ENCODE measurements at regions not wholly inside any gene's neighbourhood (a gene's known extent, or its start where the extent isn't known, plus 50 kb on each side); places are given as distances from the start of the nearest gene placed in this dataset.
A peak's percentile ranks its signal among the peaks of the same experiment; 100 is the strongest.
"Not testable (repeated sequence)": the region's sequence is repeated elsewhere in the genome, so short reads cannot be mapped to it uniquely, and the experiment has no call there.

DNA sequence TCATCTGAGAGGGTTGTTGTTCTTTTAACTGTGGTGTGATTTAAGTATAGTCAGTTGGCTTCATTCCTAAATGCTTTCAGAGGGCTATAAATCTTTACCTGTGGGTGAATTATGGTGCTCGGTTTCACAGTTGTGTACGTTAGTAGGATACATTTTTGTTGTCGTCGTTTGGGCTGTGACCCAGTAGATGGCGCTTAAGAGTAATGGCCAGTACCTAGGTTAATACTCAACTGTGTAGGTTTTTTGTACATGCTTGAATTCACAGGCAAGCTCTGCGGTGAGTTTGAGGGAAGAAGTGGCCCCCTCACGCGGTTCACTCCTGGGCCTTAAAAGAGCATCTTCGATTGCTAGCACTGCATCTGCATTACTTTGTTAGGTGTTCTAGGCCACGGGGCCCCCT lies 571.7 kb upstream of the TGIF2LX start:
- H3K4me2 ChIP-seq (ENCODE audit: low read length); H3K9me3 ChIP-seq (ENCODE audit: low read length); H3K4me3 ChIP-seq (ENCODE audit: low read length); H3K79me2 ChIP-seq (ENCODE audit: low read length); BruUV-seq (replicated peaks); H2AFZ ChIP-seq (ENCODE audit: low read length); intact Hi-C loops (cut with micrococcal nuclease); H3F3A ChIP-seq (ENCODE audit: low read length, unreplicated experiment); POLR2A ChIA-PET (ENCODE audit: unreplicated experiment); H3K27ac ChIP-seq (ENCODE audit: low read length); H4K20me1 ChIP-seq (ENCODE audit: low read length); H3K9ac ChIP-seq (ENCODE audit: low read length); CTCF ChIA-PET; H3K27me3 ChIP-seq (ENCODE audit: low read length); H3K9me2 ChIP-seq (replicated peaks; ENCODE audit: low read length); H3K4me1 ChIP-seq (ENCODE audit: insufficient read depth, low read length); H3K36me3 ChIP-seq (ENCODE audit: low read depth, low read length): not testable (repeated sequence)
- DNase-seq = peak; percentile 22
- ATAC-seq = peak; percentile 76

DNA sequence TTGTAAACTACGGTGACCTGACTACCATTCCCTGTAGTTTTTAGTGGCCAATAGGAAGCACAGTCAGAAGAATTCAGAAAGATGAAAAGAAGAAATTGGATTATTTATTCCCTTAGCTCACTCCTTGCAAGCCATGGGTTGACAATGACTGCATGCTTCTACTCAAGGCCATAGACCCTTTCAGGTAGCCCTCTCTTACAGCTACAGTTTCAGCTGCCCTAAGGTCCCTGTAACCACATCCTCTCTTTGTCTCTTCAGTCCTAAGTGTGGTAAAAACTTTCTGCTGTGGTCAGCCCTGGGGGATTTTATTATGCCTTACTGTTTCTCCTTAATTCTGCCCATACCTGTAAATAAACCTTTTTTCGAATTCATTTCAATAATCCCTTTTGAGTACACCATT lies 551.8 kb upstream of the TGIF2LX start:
- POLR2A ChIA-PET (ENCODE audit: unreplicated experiment); intact Hi-C loops (cut with micrococcal nuclease): not testable (repeated sequence)

DNA sequence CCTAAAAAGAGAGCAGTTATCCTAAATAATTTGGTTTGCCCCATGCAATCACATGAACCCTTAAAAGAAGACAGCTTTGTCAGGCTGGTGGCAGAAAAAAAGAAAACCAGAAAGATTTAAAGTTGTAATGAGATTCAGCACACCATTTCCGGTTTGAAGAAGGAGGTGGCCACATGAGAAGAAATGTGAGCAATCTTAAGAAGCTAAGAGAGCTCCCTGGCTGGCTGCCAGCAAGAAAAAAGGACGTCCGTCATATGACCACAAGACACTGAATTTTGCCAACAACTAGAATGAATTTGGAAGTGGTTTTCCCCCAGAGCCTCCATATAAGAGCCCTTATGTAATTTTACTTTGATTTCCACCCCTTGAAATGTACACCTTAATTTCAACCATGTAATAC lies 528.7 kb upstream of the TGIF2LX start:
- H3F3A ChIP-seq (ENCODE audit: low read length, unreplicated experiment); BruUV-seq (replicated peaks); POLR2A ChIA-PET (ENCODE audit: unreplicated experiment); H3K4me3 ChIP-seq (ENCODE audit: low read length); intact Hi-C loops (cut with micrococcal nuclease); CTCF ChIA-PET; H3K27me3 ChIP-seq (ENCODE audit: low read length); H3K9ac ChIP-seq (ENCODE audit: low read length); H3K36me3 ChIP-seq (ENCODE audit: low read depth, low read length); DNase-seq; H4K20me1 ChIP-seq (ENCODE audit: low read length); H3K9me2 ChIP-seq (replicated peaks; ENCODE audit: low read length); H3K4me1 ChIP-seq (ENCODE audit: insufficient read depth, low read length); ATAC-seq; H2AFZ ChIP-seq (ENCODE audit: low read length); H3K9me3 ChIP-seq (ENCODE audit: low read length); H3K79me2 ChIP-seq (ENCODE audit: low read length); H3K27ac ChIP-seq (ENCODE audit: low read length); H3K4me2 ChIP-seq (ENCODE audit: low read length): not testable (repeated sequence)

More for the DNA sequence above, 551.8 kb upstream of the TGIF2LX start:
- H3K9ac ChIP-seq (ENCODE audit: low read length); H3K27me3 ChIP-seq (ENCODE audit: low read length); H3K4me1 ChIP-seq (ENCODE audit: insufficient read depth, low read length); H3K4me2 ChIP-seq (ENCODE audit: low read length); H3K4me3 ChIP-seq (ENCODE audit: low read length); CTCF ChIA-PET; ATAC-seq; DNase-seq; H3K9me2 ChIP-seq (replicated peaks; ENCODE audit: low read length); H3K27ac ChIP-seq (ENCODE audit: low read length); H3K79me2 ChIP-seq (ENCODE audit: low read length); H3K36me3 ChIP-seq (ENCODE audit: low read depth, low read length); BruUV-seq (replicated peaks); H3F3A ChIP-seq (ENCODE audit: low read length, unreplicated experiment); H3K9me3 ChIP-seq (ENCODE audit: low read length); H4K20me1 ChIP-seq (ENCODE audit: low read length); H2AFZ ChIP-seq (ENCODE audit: low read length): not testable (repeated sequence)

DNA sequence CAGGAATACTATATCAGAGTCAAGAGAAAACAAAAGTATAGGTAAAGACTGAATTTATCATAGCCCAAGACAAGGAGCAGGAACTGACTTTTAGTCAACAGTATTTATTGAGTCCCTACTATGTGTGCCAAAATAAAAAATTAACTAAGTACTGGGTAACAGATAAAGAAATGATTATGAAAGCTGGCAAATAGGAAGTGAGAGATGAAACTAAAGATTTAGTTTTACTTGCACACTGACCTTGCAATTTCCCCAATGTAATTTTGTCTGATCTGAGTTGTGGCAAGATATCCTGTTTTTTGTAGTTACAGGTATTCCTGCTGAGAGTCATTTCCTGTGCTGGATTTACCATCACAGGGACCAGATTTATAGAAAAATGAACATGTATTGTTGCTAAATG lies 518.9 kb upstream of the TGIF2LX start:
- H3K9me2 ChIP-seq (replicated peaks; ENCODE audit: low read length); H3K36me3 ChIP-seq (ENCODE audit: low read depth, low read length); DNase-seq; BruUV-seq (replicated peaks); H3K79me2 ChIP-seq (ENCODE audit: low read length); POLR2A ChIA-PET (ENCODE audit: unreplicated experiment); H3K4me1 ChIP-seq (ENCODE audit: insufficient read depth, low read length); ATAC-seq; CTCF ChIA-PET; H3K4me2 ChIP-seq (ENCODE audit: low read length); H3K27ac ChIP-seq (ENCODE audit: low read length); H3K27me3 ChIP-seq (ENCODE audit: low read length); H3K9me3 ChIP-seq (ENCODE audit: low read length); H3K9ac ChIP-seq (ENCODE audit: low read length); H2AFZ ChIP-seq (ENCODE audit: low read length); H4K20me1 ChIP-seq (ENCODE audit: low read length); intact Hi-C loops (cut with micrococcal nuclease); H3F3A ChIP-seq (ENCODE audit: low read length, unreplicated experiment); H3K4me3 ChIP-seq (ENCODE audit: low read length): not testable (repeated sequence)

DNA sequence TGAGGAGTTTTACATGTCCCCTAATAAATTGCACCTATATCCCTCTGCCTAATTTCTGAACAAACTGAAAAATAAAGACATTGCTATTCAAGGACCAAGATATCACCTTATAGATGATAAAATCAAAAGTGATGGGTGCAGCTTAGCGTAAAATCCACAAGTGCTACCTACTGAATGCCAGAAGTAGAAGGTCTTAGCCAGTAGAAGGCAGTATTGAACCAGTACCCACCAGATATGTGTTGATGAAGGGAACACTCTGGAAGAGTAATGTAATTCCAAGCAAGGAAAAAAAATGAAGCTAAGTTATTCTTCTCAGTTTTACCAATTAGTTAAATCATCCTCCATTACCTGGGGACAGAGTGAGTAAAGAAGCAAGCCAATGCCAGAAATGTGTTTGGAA lies 516.6 kb upstream of the TGIF2LX start:
- H3F3A ChIP-seq (ENCODE audit: low read length, unreplicated experiment); CTCF ChIA-PET; ATAC-seq; H3K4me2 ChIP-seq (ENCODE audit: low read length); H3K4me3 ChIP-seq (ENCODE audit: low read length); H3K27me3 ChIP-seq (ENCODE audit: low read length); intact Hi-C loops (cut with micrococcal nuclease); H3K9me3 ChIP-seq (ENCODE audit: low read length); BruUV-seq (replicated peaks); H3K27ac ChIP-seq (ENCODE audit: low read length); DNase-seq; H3K36me3 ChIP-seq (ENCODE audit: low read depth, low read length); H2AFZ ChIP-seq (ENCODE audit: low read length); H3K4me1 ChIP-seq (ENCODE audit: insufficient read depth, low read length); H3K9ac ChIP-seq (ENCODE audit: low read length); H4K20me1 ChIP-seq (ENCODE audit: low read length); POLR2A ChIA-PET (ENCODE audit: unreplicated experiment); H3K79me2 ChIP-seq (ENCODE audit: low read length); H3K9me2 ChIP-seq (replicated peaks; ENCODE audit: low read length): not testable (repeated sequence)

DNA sequence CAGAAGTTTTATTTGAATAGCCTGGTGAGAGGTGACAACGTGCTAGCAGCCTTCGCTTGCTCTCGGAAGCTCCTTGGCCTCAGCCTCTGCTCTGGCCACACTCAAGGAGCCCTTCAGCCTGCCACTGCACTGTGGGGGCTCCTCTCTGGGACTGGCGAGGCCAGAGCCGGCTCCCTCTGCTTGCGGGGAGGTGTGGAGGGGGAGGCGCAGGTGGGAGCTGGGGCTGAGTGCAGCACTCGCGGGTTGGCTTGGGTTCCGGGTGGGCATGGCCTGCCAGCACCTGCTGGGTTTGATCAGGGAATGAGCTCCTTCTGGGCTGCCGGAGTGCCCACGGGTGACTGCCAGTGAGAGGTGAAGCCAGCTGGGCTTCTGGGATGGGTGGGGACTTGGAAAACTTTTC lies 504.8 kb upstream of the TGIF2LX start:
- BruUV-seq (replicated peaks); H3K9ac ChIP-seq (ENCODE audit: low read length); H3K4me3 ChIP-seq (ENCODE audit: low read length); H2AFZ ChIP-seq (ENCODE audit: low read length); H4K20me1 ChIP-seq (ENCODE audit: low read length); H3K27ac ChIP-seq (ENCODE audit: low read length); H3K36me3 ChIP-seq (ENCODE audit: low read depth, low read length); CTCF ChIA-PET; ATAC-seq; H3F3A ChIP-seq (ENCODE audit: low read length, unreplicated experiment); H3K79me2 ChIP-seq (ENCODE audit: low read length); DNase-seq; intact Hi-C loops (cut with micrococcal nuclease); POLR2A ChIA-PET (ENCODE audit: unreplicated experiment); H3K4me2 ChIP-seq (ENCODE audit: low read length); H3K9me2 ChIP-seq (replicated peaks; ENCODE audit: low read length); H3K27me3 ChIP-seq (ENCODE audit: low read length); H3K9me3 ChIP-seq (ENCODE audit: low read length); H3K4me1 ChIP-seq (ENCODE audit: insufficient read depth, low read length): not testable (repeated sequence)

DNA sequence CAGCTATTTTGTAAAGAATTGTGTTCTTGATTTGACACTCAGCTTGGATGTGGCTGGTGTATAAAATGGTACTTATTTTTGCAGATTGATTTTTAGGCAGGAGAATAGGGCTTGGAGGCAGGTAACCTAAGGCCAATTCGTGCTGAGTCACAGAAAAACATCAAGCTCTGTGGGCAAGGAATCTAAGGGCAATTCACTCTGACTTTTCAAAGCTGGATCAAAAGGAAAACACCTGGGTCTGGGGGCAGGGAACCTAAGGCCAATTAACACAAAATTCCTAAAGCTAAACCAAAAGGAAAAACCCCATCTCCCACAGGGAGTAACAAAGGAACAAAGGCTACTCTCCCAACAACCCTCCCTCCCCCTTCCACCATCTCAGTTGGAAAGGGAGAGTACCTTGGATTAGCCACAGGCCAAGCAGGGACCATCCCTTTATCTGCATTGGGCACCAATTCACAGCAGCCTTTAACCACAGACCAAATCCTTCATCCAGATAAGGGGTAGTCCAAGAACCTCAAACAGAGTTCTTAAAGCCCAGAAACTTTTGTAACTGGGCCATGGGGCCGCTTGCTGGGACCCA lies 489.0 kb upstream of the TGIF2LX start:
- H3K9me3 ChIP-seq (ENCODE audit: low read length); H3K9me2 ChIP-seq (replicated peaks; ENCODE audit: low read length); H3K27ac ChIP-seq (ENCODE audit: low read length); ATAC-seq; CTCF ChIA-PET; H3K79me2 ChIP-seq (ENCODE audit: low read length); POLR2A ChIA-PET (ENCODE audit: unreplicated experiment); BruUV-seq (replicated peaks); H3K27me3 ChIP-seq (ENCODE audit: low read length); H3F3A ChIP-seq (ENCODE audit: low read length, unreplicated experiment); H3K36me3 ChIP-seq (ENCODE audit: low read depth, low read length); DNase-seq; H4K20me1 ChIP-seq (ENCODE audit: low read length); intact Hi-C loops (cut with micrococcal nuclease); H3K4me1 ChIP-seq (ENCODE audit: insufficient read depth, low read length); H3K4me2 ChIP-seq (ENCODE audit: low read length); H2AFZ ChIP-seq (ENCODE audit: low read length); H3K9ac ChIP-seq (ENCODE audit: low read length); H3K4me3 ChIP-seq (ENCODE audit: low read length): not testable (repeated sequence)

Measured in PC-3 (cell line).